GM12873 (cell line): ENCODE measurements at regions not wholly inside any gene's neighbourhood (a gene's known extent, or its start where the extent isn't known, plus 50 kb on each side); places are given as distances from the start of the nearest gene placed in this dataset.

Experiments
- CTCF ChIP-seq: IDR thresholded peaks from 2 replicates; pipeline ENCODE4 v1.5.1; 2012; ENCODE audit warnings: low read depth, mild to moderate bottlenecking, moderate library complexity, low read length, control low read depth; ENCODE audit not compliant: insufficient read depth; ENCODE audit errors: missing control alignments

- TF ChIP-seq CTCF: no peak
Observed at GRCh38 chr2:122999821-123000220, 1025.3 kb upstream of the CNTNAP5 start.

GRCh38 chr2:123002660-123003248, 1022.3 kb upstream of the CNTNAP5 start:
- TF ChIP-seq CTCF: no peak

GRCh38 chr2:123015186-123015585, 1009.9 kb upstream of the CNTNAP5 start:
- no peak for TF ChIP-seq CTCF

DNA sequence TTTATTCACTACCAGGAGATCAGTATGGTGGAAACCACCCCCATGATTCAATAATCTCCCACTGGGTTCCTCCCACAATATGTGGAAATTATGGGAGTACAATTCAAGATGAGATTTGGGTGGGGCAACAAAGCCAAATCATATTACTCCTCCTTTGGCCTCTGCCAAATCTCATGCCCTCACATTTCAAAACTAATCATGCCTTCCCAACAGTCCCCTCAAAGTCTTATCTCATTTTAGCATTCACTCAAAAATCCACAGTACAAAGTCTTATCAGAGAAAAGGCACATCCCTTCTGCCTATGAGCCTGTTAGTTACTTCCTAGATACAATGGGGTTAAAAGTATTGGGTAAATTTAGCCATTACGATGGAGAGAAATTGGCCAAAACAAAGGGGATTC, 989.5 kb upstream of the CNTNAP5 start:
- no peak for TF ChIP-seq CTCF

DNA sequence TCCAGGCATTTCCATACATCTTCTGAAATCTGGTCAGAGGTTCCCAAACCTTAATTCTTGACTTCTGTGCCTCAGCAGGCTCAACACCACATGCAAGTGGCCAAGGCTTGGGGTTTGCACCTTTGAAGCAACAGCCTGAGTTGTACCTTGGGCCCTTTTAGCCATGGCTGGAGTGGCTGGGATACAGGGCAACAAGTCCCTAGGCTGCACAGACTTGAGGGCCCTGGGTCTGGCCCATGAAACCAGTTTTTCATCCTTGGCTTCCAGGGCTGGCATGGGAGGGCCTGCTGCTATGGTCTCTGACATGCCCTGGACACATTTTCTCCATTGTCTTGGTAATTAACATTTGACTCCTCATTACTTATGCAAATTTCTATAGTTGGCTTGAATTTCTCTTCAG, 988.8 kb upstream of the CNTNAP5 start:
- TF ChIP-seq CTCF: no peak

- TF ChIP-seq CTCF: no peak
Observed at GRCh38 chr2:123040506-123040905, 984.6 kb upstream of the CNTNAP5 start.

GRCh38 chr2:123043458-123043857, 981.6 kb upstream of the CNTNAP5 start:
- TF ChIP-seq CTCF: no peak
